Ureter (tissue), 1 donor: ENCODE measurements at regions not wholly inside any gene's neighbourhood (a gene's known extent, or its start where the extent isn't known, plus 50 kb on each side); places are given as distances from the start of the nearest gene placed in this dataset.
"Not testable (repeated sequence)": the region's sequence is repeated elsewhere in the genome, so short reads cannot be mapped to it uniquely, and the experiment has no call there.

Experiments used
- DNase-seq: peaks from one replicate; pipeline ENCODE4 v3.0.0-alpha.2; 2020; ENCODE audit warnings: low spot score
- donor health status: DM: yes; HTN: yes; CAD: no.

DNA sequence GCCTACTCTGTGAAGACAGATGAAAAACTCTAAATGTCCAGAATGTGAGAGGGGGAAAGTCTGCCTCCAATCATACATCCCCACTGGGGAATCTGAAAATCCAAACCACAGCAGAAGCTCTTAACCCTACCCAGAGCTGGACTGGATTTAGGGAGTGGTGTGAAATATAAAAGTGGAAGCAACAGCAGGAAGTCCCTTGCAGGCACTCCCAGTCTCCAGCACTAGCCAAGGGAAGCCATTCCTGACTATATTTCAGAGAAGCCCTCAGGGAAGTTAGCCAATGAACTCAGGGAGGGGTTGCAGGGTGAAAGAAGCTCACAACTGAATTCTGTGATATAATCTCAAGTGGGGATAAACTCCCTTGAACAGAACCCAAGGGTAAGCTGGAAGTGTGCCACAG lies 51.5 kb downstream of the CRPPA start:
- no peak for DNase-seq

DNA sequence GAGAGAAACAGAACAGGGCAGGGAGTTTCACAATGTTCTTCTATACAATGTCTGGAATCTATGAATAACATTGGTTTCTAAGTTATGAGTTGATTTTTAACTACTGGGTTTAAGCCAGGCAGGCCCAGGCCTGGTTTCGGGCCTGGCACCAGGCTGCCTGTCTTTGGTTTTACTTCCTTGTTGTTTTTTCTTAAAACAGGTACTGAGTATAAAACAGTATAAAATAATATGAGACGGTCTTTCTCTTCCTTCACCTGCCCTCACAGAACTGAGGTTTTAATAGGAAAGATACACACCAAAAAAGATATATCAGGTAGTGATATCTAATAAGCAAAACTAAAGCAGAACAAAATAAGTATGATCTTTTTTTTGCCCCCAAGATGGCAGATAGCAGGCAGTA lies 52.0 kb downstream of the CRPPA start:
- DNase-seq: not testable (repeated sequence)

DNA sequence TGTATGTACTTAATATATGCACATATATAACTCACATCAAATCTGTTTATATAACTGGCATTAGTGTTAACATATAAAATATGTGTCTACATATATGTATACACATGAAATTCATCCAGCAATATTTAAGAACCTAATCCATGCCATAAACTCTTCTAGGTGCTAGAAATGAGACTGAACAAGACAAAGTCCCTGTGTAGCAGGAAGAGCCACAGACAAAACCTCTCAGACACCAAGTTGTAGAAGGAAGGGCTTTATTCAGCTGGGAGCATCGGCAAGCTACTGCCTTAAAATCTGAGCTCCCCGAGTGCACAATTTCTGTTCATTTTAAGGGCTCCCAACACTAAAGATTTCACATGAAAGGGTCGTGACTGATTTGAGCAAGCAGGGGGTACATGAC lies 52.5 kb downstream of the CRPPA start:
- DNase-seq: no peak

DNA sequence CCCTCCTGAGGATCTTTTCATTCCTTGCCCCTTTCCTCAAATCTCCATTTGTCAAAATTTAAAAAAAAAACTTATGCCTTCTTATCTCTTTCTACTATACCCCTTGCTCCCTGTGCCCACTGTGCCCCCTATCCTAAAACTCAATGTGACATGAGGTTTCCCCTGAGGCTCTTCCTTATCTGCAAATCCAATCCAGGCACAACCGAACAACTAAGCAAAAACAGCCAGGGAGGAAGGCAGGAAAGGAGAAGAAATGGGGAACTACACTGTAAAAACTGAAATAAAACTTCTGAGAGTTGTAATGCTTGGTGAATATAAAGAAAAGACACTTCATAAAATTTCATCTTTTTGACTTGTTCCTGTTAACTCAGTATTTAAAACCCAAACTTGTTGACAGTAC lies 54.2 kb downstream of the CRPPA start:
- DNase-seq: no peak

DNA sequence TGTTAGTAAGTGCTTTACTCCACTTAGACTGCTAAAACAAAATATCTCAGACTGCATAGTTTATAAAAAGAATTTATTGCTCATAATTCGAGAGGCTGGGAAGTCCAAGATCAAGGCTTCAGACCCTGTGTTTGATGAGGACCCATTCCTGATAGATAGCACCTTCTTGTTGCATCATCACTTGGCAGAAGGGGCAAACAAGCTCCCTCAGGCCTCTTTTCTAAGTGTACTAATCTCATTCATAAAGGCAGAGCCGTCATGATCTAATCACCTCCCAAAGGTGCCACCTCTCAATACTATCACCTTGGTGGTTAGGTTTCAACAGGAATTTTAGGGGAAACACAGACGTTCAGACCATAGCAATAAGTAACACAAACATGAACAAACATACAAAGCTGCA lies 55.4 kb downstream of the CRPPA start:
- no peak for DNase-seq

DNA sequence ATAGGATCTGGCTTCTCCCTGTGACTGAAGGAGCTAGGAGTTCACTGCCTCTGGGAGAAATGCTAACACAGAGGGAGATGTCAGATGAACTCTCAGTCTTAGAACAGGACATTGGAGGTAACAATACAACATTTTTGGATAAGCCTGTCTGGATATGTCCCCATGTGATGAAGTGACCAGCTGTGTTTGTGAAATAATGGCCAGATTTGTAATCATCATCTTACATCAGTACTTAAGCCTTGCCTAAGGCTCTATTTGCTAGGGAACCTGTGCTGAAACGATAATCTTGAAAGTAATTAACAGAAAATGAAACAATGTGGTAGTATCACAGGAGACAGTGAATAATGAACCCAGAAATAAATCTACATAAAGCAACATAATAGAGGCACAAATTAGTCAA lies 56.2 kb downstream of the CRPPA start:
- DNase-seq: no peak

DNA sequence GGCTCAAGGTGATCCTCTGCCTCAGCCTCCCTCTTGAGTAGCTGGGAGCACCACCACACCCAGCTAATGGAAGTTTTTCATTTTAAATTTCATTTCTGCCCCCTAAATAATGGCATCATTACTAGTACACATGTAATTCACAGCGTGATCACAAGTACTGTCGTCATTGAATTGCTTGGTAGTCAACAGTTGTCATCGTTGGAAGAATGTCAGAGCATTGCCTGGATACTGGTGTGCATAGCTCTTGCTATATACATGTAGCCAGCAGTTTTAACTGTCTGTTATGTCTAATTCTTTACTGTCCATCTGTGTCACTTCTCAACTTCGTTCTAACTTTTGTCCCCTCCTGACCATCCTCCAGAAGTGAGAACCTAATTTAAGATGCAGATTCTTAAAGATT lies 62.1 kb downstream of the CRPPA start:
- DNase-seq: no peak

DNA sequence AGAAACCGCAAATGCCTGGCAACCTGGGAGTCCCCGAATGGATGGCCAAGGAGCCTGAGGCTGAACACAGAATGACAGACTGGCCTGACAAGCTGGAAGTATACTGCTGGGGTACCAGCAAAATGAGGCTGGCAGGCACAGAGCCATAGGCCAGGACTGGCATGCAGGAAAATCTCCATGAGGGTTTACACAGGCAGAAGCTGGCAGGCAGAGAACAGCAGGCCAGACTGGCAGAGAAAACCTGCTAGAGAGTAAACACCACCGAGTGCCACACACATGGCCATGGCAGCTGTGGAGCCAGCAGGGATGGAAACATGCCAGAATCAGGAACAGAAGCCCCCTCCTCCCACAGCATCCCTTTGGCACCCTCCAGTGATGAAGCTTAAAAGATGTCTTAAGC lies 63.4 kb downstream of the CRPPA start:
- no peak for DNase-seq

DNA sequence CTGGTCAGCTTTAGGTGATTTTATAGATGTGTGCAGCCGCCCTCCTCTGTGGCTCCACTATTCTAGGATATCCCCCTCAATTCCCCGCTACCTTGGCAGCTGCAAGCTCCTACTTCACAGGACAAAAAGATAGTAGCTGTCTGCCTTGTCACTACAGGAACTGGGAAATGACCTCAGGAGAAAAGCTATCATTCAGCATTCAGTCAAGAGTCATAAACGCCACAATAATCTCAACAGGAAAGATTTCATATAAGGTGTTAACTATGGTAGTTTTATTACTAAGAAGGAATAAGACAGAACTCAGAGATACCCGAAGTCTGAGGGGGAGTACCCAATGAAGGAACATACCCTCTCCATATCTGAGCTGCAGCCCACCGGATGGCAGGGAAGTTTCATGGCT lies 63.9 kb downstream of the CRPPA start:
- no peak for DNase-seq

DNA sequence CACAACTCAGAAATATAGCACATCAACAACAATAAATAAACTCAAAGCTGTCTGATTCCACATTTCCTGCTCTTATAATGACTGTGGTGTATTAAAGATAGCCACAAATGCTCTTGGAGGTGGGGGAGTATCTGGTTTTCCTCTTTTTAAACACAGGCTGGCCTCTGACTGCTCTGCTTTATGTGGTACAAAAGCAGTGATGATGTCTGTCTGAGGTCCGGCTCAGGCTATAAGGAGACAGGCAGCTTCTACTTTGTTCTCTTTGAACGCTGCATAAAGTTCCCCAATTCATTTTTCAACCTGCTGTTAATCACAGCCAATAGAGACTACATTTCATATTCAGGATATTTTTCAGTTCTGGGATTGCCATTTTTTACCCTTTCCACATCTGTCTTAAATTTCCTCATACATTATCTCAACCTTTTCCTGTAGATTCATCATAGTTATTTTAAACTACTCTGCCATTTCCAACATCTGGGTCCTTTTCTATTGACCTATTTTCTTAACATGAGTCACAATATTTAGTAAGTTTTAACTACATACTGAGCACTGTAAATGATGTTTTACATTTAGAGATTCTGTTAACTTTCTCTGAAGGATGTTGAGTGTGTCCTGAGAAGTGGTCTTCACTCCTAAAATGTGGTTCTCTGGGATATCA lies 64.9 kb downstream of the CRPPA start:
- no peak for DNase-seq

DNA sequence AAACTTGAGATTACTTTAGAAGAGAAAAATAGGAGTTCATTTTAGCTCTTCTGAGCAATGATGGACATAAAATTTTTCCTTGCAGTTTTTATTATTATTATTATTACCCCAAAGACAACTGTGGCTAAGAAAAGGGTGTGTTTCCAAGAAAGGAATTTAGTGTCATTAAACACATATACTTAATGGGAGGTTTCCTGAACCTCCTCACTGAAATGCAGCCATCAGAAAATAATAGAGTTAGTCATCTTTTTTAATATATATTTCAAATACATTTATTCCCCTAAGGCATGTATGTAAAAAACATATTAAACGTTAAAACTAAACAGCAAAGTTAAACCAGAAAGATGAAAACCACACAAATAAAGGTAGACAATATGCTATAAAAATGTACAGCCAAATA lies 66.8 kb downstream of the CRPPA start:
- no peak for DNase-seq

DNA sequence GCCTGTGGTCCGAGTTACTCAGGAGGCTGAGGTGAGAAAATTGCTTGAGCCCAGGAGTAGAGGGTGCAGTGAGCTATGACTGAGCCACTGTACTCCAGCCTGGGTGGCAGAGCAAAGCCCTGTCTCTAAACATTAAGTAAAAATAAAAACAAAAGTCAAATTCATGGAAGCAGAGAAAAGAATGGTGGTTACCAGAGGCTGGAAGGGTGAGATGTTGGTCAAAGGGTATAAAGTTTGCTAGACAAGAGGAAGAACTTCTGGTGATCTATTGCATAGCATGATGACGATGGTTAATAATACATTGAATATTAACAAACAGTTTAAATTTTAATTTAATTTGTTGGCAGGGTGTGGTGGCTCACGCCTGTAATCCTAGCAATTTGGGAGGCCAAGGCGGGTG lies 68.1 kb downstream of the CRPPA start:
- DNase-seq: no peak

DNA sequence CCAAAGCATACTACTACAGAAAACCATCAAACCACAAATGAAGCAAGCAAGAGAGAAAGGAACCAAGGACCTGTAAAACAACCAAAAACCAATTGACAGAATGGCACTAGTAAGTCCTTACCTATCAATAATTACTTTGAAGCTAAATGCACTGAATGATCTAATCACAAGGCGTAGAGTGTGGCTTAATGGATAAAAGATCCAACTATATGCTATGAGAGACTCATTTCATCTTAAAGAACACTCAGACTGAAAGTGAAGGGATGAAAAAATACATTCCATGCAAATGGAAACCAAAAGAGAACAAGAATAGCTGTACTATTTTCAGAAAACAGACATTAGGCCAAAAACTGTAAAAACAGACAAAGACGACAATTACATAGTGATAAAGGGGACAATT lies 70.7 kb downstream of the CRPPA start:
- no peak for DNase-seq

DNA sequence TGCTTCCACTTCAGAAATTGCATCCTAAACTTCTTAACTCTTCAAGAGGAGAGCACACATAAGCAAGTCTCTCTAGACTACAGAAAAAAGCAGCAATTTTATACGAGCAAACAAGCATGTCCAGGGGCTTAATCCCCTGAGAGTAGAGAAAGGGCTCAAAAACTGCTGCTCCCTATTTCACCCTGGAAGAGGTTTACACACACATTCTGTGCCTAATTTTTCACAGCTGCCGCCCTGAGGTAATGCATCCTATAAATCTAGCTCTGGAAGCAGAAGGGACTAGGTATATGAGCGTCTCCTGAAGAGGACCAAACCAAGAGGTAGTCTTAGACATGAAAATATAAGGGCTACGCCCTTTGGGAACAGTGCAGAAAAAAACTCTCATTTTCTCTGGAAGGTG lies 73.1 kb downstream of the CRPPA start:
- DNase-seq: no peak

DNA sequence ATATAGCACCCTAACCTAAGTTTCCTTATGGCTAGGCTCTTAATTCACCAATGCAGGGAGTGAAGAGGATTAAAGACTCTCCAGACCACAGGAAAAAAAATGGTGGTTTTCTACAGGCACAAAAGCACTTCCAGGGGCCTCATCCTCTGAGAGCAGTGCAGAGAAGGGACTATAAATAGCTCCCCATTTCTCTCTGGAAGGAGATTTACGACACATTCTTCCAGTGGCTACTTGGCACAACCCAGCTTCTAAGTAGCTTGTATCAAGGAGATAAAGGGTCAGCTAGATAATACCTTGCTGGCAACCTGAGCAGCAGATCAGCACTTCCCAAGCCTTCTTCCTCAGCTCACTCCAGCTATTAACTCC lies 73.5 kb downstream of the CRPPA start:
- no peak for DNase-seq

DNA sequence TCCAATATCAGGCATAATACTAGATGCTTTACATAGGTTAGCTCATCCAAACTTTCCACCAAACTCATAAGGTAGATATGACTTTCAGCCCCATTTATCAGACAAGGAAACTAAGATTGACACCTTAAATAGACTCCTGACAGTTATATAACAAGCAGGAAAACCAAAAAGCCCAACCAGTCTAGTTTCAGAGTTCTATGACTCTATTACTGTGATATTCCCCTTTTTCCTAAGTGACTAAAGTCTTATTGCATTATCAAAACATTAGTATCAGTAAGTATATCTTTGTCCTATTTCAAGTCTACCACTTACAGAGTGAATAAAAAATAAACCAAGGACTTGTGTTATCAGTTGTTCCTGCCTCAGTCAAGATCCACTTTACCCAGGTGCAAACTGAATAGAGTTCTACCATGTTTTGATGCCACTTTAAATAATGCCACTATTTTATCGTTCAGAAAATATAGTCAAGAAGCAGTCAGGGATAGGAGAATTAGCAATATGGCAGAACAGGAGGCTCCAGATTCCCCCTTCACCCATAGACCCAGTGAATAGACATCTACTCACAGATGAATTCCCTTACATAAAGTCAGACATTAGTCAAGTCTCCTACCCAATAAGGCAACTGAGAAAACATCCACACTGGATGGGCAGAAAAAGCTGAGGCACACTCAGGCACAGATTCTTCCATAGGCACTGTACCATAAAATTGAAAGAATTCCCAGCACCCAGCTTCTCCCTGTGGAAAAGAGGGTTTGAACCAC lies 74.1 kb downstream of the CRPPA start:
- no peak for DNase-seq

DNA sequence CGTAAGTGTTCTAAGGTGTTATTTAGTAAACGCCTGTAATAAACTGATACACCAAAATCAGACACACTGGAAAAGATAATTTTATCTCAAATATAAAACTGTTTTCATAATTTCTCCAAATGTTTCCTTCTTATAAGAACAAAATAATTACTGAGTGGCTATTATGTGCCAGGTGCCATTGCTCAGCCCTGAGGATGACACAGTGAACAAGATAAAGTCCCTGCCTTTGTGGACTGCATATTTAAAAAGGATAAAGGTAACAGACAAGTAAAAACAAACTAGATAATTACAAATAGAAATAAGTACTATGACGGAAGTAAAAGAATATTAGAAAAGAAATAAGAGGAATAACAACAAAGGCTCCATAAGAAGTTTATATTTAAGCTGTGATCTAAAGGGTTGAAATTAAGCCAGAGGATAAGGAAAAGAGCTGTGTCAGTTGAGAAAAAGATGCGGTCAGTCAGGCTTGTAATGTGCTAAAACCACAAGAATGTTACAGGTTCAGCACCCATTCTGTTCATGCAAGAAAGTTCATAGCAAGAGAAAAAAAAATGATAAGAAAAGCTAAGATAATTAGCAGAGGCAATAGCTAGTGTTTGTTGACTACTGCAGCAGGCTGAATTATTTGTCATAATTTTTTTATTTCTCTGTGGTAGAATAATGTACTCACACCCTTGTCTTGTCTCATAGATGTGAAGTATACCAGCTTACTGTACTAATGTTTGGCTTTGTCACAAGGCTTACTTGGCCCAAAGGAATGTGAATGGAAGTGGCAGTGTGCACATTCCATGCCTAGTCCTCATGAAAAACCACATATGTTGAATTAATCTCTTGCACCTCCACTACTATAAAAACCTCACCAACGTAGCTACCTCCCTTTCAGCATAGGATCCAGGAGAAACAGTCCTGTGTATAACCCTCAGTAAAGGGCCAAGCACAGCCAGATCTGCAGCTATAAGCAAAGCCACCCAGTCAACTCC lies 75.1 kb downstream of the CRPPA start:
- no peak for DNase-seq

DNA sequence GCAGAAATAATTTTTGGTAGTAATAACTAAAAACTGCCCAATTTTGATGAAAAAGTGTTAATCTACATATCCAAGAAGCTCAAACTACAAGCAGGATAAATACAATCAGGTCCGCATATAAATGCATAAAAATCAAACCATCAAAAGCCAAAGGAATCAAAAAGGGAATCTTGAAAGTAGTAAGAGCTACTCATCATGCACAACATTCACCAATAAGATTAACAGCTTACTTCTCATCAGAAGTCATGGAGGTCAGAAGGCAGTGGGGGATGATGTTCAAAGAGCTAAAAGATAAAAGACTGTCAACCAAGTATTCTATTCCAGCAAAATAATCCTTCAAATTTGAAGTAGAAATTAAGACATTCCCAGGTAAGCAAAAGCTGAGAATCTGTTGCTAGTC lies 76.4 kb downstream of the CRPPA start:
- no peak for DNase-seq

DNA sequence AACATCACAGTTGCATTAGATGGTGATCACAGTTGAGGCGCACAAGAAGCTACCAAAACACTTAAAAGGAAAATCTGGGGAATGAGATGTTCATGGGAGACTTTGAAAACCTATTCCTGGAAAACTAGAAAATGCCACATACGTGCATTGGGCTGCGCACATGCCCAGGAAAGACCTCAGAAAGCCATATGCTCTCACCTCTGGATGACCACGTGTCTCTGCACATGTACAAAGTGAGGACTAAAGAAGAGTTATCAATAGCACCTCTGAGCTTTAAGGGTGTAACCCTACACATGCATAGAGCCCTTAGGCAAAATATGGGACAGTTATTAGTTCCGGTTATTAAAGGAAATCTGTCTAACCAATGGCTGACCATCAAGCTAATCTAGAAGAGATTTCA lies 77.7 kb downstream of the CRPPA start:
- no peak for DNase-seq

DNA sequence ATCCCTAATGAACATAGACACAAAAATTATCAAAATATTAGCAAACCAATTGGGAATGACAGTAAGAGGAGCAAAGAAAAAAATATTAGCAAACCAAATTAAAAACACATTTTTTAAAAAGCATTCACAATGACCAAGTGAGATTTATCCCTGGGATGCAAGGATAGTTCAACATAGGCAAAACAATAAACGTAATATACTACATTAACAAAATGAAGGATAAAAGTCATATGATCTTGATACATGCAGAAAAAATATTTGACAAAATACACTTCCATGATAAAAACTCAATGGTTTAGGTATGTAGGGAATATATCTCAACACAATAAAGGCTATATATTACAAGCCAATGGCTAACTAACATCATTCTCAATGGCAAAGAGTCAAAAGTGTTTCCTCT lies 83.3 kb downstream of the CRPPA start:
- DNase-seq: no peak

DNA sequence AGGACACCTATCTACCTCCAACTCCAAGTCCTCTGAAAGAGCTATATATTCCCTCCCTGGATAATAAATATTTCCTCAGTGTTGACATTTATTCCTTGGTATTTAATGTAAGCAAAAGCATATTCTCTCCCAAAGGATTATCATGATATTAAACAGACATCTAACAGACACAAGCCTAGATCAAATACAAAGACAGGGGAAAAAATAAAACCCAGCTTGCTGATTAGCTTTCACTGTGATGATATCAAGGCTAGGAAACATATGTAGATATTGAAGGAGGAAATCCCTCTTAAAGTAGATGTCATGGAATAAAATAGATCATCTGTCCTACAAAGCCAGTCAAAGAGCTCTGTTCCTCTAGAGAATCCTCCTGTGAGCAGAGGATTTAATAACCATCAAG lies 95.2 kb downstream of the CRPPA start:
- no peak for DNase-seq

DNA sequence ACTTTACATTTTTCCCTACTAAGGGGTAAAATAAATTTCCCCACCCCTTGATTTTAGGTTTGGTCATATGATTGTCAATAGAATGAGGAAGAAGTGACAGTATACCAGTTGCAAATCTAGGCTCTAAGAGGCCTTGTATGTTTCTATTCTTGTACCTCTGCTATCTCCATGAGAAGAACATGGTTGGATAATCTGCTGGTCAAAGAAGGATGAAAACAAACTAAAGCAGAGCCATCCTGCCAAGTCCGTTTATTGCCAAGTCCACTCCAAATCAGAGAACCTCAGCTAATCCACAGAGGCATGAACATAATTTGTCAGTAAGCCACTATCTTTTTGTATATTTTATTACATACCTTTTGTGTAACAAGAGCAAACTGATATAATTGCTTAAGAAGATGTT lies 98.0 kb downstream of the CRPPA start:
- DNase-seq: no peak
